Breast epithelium (tissue), 3 donors: ENCODE measurements at regions not wholly inside any gene's neighbourhood (a gene's known extent, or its start where the extent isn't known, plus 50 kb on each side); places are given as distances from the start of the nearest gene placed in this dataset.

Experiments
- POLR2A ChIP-seq: fragments of 450-650 bp; IDR thresholded peaks from one replicate; pipeline ENCODE4 v1.6.1; 2016; ENCODE audit warnings: antibody characterized with exemption, mild to moderate bottlenecking, moderate library complexity
- POLR2AphosphoS5 ChIP-seq, 3 donors: sonication (generic); formaldehyde crosslinking; IDR thresholded peaks; one replicate each; pipeline ENCODE4 v1.6.1; 2017; ENCODE audit warnings: antibody characterized with exemption in 3 of 3
- TF ChIP-seq, protein P1 (sequence below), 3 donors: fragments of 450-650 bp; IDR thresholded peaks; one replicate each; pipeline ENCODE4 v1.5.1; 2016 to 2017; ENCODE audit warnings: antibody characterized with exemption in 3 of 3, mild to moderate bottlenecking in 3 of 3, moderate library complexity in 3 of 3

DNA sequence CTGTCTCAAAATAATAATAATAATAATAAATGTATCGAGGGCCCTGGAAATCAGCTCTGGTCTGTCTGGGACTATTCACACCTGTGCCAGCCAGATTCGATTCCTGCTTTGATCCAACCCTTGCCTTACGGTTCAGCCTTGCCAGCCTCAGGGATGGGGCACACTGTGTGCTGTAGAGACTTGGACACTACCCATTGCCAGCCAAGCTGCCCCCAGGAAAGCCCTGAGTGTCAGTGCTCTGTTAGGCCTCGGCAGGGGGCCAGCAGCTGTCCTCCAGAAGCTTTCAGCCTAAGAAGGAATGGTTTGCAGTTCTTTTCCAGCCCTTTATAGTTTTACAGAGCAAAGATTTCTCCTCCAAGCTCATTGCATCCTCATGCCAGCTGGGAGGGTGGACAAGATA, 96.2 kb upstream of the RUNX3 start:
- TF ChIP-seq, protein P1, sequence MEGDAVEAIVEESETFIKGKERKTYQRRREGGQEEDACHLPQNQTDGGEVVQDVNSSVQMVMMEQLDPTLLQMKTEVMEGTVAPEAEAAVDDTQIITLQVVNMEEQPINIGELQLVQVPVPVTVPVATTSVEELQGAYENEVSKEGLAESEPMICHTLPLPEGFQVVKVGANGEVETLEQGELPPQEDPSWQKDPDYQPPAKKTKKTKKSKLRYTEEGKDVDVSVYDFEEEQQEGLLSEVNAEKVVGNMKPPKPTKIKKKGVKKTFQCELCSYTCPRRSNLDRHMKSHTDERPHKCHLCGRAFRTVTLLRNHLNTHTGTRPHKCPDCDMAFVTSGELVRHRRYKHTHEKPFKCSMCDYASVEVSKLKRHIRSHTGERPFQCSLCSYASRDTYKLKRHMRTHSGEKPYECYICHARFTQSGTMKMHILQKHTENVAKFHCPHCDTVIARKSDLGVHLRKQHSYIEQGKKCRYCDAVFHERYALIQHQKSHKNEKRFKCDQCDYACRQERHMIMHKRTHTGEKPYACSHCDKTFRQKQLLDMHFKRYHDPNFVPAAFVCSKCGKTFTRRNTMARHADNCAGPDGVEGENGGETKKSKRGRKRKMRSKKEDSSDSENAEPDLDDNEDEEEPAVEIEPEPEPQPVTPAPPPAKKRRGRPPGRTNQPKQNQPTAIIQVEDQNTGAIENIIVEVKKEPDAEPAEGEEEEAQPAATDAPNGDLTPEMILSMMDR (IDR thresholded peaks at IDR 0.05), result no peak
- TF ChIP-seq POLR2A, result no peak
- no peak for TF ChIP-seq POLR2AphosphoS5 (IDR thresholded peaks at IDR 0.05)
